ENCODE measurements at regions not wholly inside any gene's neighbourhood (a gene's known extent, or its start where the extent isn't known, plus 50 kb on each side); places are given as distances from the start of the nearest gene placed in this dataset.
A peak's percentile ranks its signal among the peaks of the same experiment; 100 is the strongest.

GRCh38 chr4:175414602-175415001 lies 397.5 kb downstream of the GPM6A start:
- ATAC-seq = no peak
- no peak for TF ChIP-seq CSRNP3 (CRISPR knock-in tag; IDR thresholded peaks at IDR 0.05)
- TF ChIP-seq GLIS3 (CRISPR knock-in tag; IDR thresholded peaks at IDR 0.05) = no peak
- no peak for TF ChIP-seq OSR1 (CRISPR knock-in tag; IDR thresholded peaks at IDR 0.05)
- TF ChIP-seq BACH2 (CRISPR knock-in tag; IDR thresholded peaks at IDR 0.05; ENCODE audit: borderline replicate concordance) = no peak
- TF ChIP-seq CSDC2 (CRISPR knock-in tag; IDR thresholded peaks at IDR 0.05) = no peak

- no peak for ATAC-seq
- TF ChIP-seq TCF4 (CRISPR knock-in tag; IDR thresholded peaks at IDR 0.05; ENCODE audit: borderline replicate concordance) = no peak
- no peak for TF ChIP-seq ZNF70 (CRISPR knock-in tag; IDR thresholded peaks at IDR 0.05)
- TF ChIP-seq ZFP3 (CRISPR knock-in tag; IDR thresholded peaks at IDR 0.05) = no peak
- TF ChIP-seq CSRNP3 (CRISPR knock-in tag; IDR thresholded peaks at IDR 0.05) = no peak
- TF ChIP-seq SNAI2 (CRISPR knock-in tag; IDR thresholded peaks at IDR 0.05) = no peak
- no peak for TF ChIP-seq ESRRG (CRISPR knock-in tag; IDR thresholded peaks at IDR 0.05)
- TF ChIP-seq ARNTL (CRISPR knock-in tag; IDR thresholded peaks at IDR 0.05; ENCODE audit: borderline replicate concordance, low read depth) = no peak
- TF ChIP-seq PPARA (CRISPR knock-in tag; IDR thresholded peaks at IDR 0.05; ENCODE audit: borderline replicate concordance) = no peak
- no peak for TF ChIP-seq TOX (CRISPR knock-in tag; IDR thresholded peaks at IDR 0.05; ENCODE audit: borderline replicate concordance)
- TF ChIP-seq BACH2 (CRISPR knock-in tag; IDR thresholded peaks at IDR 0.05; ENCODE audit: borderline replicate concordance) = no peak
- TF ChIP-seq RARB (CRISPR knock-in tag; IDR thresholded peaks at IDR 0.05) = no peak
- TF ChIP-seq OSR1 (CRISPR knock-in tag; IDR thresholded peaks at IDR 0.05) = no peak
- TF ChIP-seq ZC3H10 (CRISPR knock-in tag; IDR thresholded peaks at IDR 0.05) = no peak
Measured at GRCh38 chr4:175418516-175418915, 393.5 kb downstream of the GPM6A start.

- ATAC-seq = peak; percentile 70; the same call in 2 of the 3 replicates
- TF ChIP-seq CREB5 (CRISPR knock-in tag; IDR thresholded peaks at IDR 0.05; ENCODE audit: low read depth) (no peak), OSR1 (CRISPR knock-in tag; IDR thresholded peaks at IDR 0.05) (no peak), ZFP3 (CRISPR knock-in tag; IDR thresholded peaks at IDR 0.05) (no peak), ISL1 (CRISPR knock-in tag; IDR thresholded peaks at IDR 0.05) (no peak), ZNF8 (CRISPR knock-in tag; IDR thresholded peaks at IDR 0.05) (no peak), RARB (CRISPR knock-in tag; IDR thresholded peaks at IDR 0.05) (no peak), BACH2 (CRISPR knock-in tag; IDR thresholded peaks at IDR 0.05; ENCODE audit: borderline replicate concordance) (no peak), ZNF565 (CRISPR knock-in tag; conservative IDR thresholded peaks at IDR 0.05; ENCODE audit: low read depth) (no peak), GLIS3 (CRISPR knock-in tag; IDR thresholded peaks at IDR 0.05) (no peak), PATZ1 (CRISPR knock-in tag; IDR thresholded peaks at IDR 0.05; ENCODE audit: borderline replicate concordance) (no peak), PPARA (CRISPR knock-in tag; IDR thresholded peaks at IDR 0.05; ENCODE audit: borderline replicate concordance) (no peak), POU6F1 (CRISPR knock-in tag; IDR thresholded peaks at IDR 0.05; ENCODE audit: borderline replicate concordance, low read depth) (no peak), CSDC2 (CRISPR knock-in tag; IDR thresholded peaks at IDR 0.05) (no peak), TCF4 (CRISPR knock-in tag; IDR thresholded peaks at IDR 0.05; ENCODE audit: borderline replicate concordance) (no peak), CSRNP3 (CRISPR knock-in tag; IDR thresholded peaks at IDR 0.05) (no peak), TOX (CRISPR knock-in tag; IDR thresholded peaks at IDR 0.05; ENCODE audit: borderline replicate concordance) (no peak)
Measured at GRCh38 chr4:175419236-175419718, 392.8 kb downstream of the GPM6A start.
